ENCODE measurements at regions not wholly inside any gene's neighbourhood (a gene's known extent, or its start where the extent isn't known, plus 50 kb on each side); places are given as distances from the start of the nearest gene placed in this dataset.
A peak's percentile ranks its signal among the peaks of the same experiment; 100 is the strongest.

- peaks cover 29% of the 10 kb centered on the region for H3K4me1 ChIP-seq (ENCODE audit: insufficient read depth, low read length, poor library complexity, severe bottlenecking)
- no peaks in the 10 kb centered on the region for H4K20me1 ChIP-seq (ENCODE audit: insufficient read depth, low read length)
- no peaks in the 10 kb centered on the region for H3K79me2 ChIP-seq (ENCODE audit: insufficient read depth, low read depth, low read length)
- H3K9me2 ChIP-seq (ENCODE audit: insufficient read depth, low read length) = no peaks in the 10 kb centered on the region
- no peak overlapping the region for H3K27ac ChIP-seq (ENCODE audit: low read depth, low read length, poor library complexity, severe bottlenecking)
- H3K4me3 ChIP-seq (ENCODE audit: low read depth, low read length, poor library complexity, severe bottlenecking) = no peak overlapping the region
- no TSS peak for BruUV-seq (replicated peaks)
- no peaks in the 10 kb centered on the region for H3K9me3 ChIP-seq (ENCODE audit: low read length)
- POLR2A ChIA-PET = interaction anchor here (10.0 kb wide), 1 partner anchor 7 kb away, joined by 238 read pairs; no protein-coding TSS in a partner anchor
- intact Hi-C loops (cut with micrococcal nuclease; ENCODE audit: unreplicated experiment) = no loop called here
- no peak overlapping the region for H3K4me2 ChIP-seq (ENCODE audit: low read length)
- CTCF ChIA-PET (ENCODE audit: unreplicated experiment) = no interaction called here
- no peak for DNase-seq (ENCODE audit: low spot score)
- TF ChIP-seq EZH2phosphoT487 (IDR thresholded peaks at IDR 0.05; ENCODE audit: borderline replicate concordance, low read depth, low read length) = no peak
- TF ChIP-seq, protein P1, sequence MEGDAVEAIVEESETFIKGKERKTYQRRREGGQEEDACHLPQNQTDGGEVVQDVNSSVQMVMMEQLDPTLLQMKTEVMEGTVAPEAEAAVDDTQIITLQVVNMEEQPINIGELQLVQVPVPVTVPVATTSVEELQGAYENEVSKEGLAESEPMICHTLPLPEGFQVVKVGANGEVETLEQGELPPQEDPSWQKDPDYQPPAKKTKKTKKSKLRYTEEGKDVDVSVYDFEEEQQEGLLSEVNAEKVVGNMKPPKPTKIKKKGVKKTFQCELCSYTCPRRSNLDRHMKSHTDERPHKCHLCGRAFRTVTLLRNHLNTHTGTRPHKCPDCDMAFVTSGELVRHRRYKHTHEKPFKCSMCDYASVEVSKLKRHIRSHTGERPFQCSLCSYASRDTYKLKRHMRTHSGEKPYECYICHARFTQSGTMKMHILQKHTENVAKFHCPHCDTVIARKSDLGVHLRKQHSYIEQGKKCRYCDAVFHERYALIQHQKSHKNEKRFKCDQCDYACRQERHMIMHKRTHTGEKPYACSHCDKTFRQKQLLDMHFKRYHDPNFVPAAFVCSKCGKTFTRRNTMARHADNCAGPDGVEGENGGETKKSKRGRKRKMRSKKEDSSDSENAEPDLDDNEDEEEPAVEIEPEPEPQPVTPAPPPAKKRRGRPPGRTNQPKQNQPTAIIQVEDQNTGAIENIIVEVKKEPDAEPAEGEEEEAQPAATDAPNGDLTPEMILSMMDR (conservative IDR thresholded peaks at IDR 0.05; ENCODE audit: low read length) = no peak
- H2AFZ ChIP-seq (ENCODE audit: low read length) = peak overlapping the region; percentile 17; the same call in 1 of the 2 replicates
- H3K36me3 ChIP-seq (ENCODE audit: insufficient read depth, low read length) = peaks cover 4% of the 10 kb centered on the region; the same call in 1 of the 2 replicates
Measured at GRCh38 chr12:92457458-92458180, 245.2 kb upstream of the PLEKHG7 start.

- Histone ChIP-seq H3K4me3 (ENCODE audit: low read depth, low read length, poor library complexity, severe bottlenecking) (no peak overlapping the region), H3K79me2 (ENCODE audit: insufficient read depth, low read depth, low read length) (no peaks in the 10 kb centered on the region), H3K4me1 (ENCODE audit: insufficient read depth, low read length, poor library complexity, severe bottlenecking) (peaks cover 10% of the 10 kb centered on the region), H2AFZ (ENCODE audit: low read length) (no peak overlapping the region), H3K36me3 (ENCODE audit: insufficient read depth, low read length) (peaks cover 40% of the 10 kb centered on the region), H3K9me3 (ENCODE audit: low read length) (peaks cover 39% of the 10 kb centered on the region; the same call in 1 of the 2 replicates), H3K9me2 (ENCODE audit: insufficient read depth, low read length) (no peaks in the 10 kb centered on the region), H3K27ac (ENCODE audit: low read depth, low read length, poor library complexity, severe bottlenecking) (no peak overlapping the region), H4K20me1 (ENCODE audit: insufficient read depth, low read length) (no peaks in the 10 kb centered on the region), H3K4me2 (ENCODE audit: low read length) (no peak overlapping the region)
- no TSS peak for BruUV-seq (replicated peaks)
- ChIA-PET POLR2A (interaction anchor here (11.2 kb wide), 1 partner anchor 9 kb away, joined by 238 read pairs; no protein-coding TSS in a partner anchor), CTCF (ENCODE audit: unreplicated experiment) (no interaction called here)
- TF ChIP-seq, protein P1 (conservative IDR thresholded peaks at IDR 0.05; ENCODE audit: low read length) = no peak
- no peak for TF ChIP-seq EZH2phosphoT487 (IDR thresholded peaks at IDR 0.05; ENCODE audit: borderline replicate concordance, low read depth, low read length)
- intact Hi-C loops (cut with micrococcal nuclease; ENCODE audit: unreplicated experiment) = no loop called here
- no peak for DNase-seq (ENCODE audit: low spot score)
Measured at GRCh38 chr12:92452763-92453162, 250.0 kb upstream of the PLEKHG7 start.

DNA sequence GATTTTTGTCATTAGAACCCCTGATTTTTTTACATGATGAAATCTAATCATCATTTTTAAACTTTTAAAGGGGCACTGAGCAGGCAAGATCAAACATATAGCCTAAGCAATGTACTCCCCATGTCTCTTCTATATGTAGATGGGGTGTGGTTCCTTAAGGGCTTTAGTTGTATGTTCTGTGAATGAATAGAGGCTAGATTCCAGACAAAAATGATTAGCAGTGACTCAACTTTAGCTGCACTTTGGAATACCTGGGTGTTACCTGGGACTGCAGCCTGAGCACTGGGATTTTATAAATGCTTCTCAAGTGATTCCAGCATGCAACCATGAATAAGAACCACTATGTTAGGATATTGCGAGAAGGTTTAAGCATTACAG lies 256.7 kb upstream of the PLEKHG7 start:
- ChIA-PET POLR2A (interaction anchor here (0.7 to 11.2 kb wide), 25 partner anchors 8 to 309 kb away, joined by 3 to 238 read pairs (median 4); partner anchors contain the start of gene BTG1), CTCF (ENCODE audit: unreplicated experiment) (interaction anchor here (1.7 to 2.9 kb wide), 3 partner anchors 11 to 82 kb away, joined by 5 to 16 read pairs (median 12); no protein-coding TSS in a partner anchor)
- no TSS peak for BruUV-seq (replicated peaks)
- no peaks in the 10 kb centered on the region for H3K79me2 ChIP-seq (ENCODE audit: insufficient read depth, low read depth, low read length)
- H3K27ac ChIP-seq (ENCODE audit: low read depth, low read length, poor library complexity, severe bottlenecking) = peak overlapping the region; percentile 99
- peaks cover 65% of the 10 kb centered on the region for H3K4me1 ChIP-seq (ENCODE audit: insufficient read depth, low read length, poor library complexity, severe bottlenecking)
- peak overlapping the region; percentile 58 for H3K4me3 ChIP-seq (ENCODE audit: low read depth, low read length, poor library complexity, severe bottlenecking)
- peak overlapping the region; percentile 91 for H3K4me2 ChIP-seq (ENCODE audit: low read length)
- H3K9me2 ChIP-seq (ENCODE audit: insufficient read depth, low read length) = no peaks in the 10 kb centered on the region
- H3K36me3 ChIP-seq (ENCODE audit: insufficient read depth, low read length) = peaks cover 47% of the 10 kb centered on the region
- DNase-seq (ENCODE audit: low spot score) = no peak
- TF ChIP-seq, protein P1 (conservative IDR thresholded peaks at IDR 0.05; ENCODE audit: low read length) = no peak
- no peak for TF ChIP-seq EZH2phosphoT487 (IDR thresholded peaks at IDR 0.05; ENCODE audit: borderline replicate concordance, low read depth, low read length)
- peak overlapping the region; percentile 36; the same call in 1 of the 2 replicates for H2AFZ ChIP-seq (ENCODE audit: low read length)
- H3K9me3 ChIP-seq (ENCODE audit: low read length) = peaks cover 44% of the 10 kb centered on the region; the same call in 1 of the 2 replicates
- no peaks in the 10 kb centered on the region for H4K20me1 ChIP-seq (ENCODE audit: insufficient read depth, low read length)
- intact Hi-C loops (cut with micrococcal nuclease; ENCODE audit: unreplicated experiment) = no loop called here

Measured in OCI-LY7 (cell line).